Astrocyte (in vitro differentiated cells and primary cell): ENCODE measurements at regions not wholly inside any gene's neighbourhood (a gene's known extent, or its start where the extent isn't known, plus 50 kb on each side); places are given as distances from the start of the nearest gene placed in this dataset.

Experiments used
- CTCF ChIP-seq: IDR thresholded peaks from 2 replicates; pipeline ENCODE4 v1.5.1; 2011; ENCODE audit warnings: low read depth, mild to moderate bottlenecking, inconsistent platforms, low read length, moderate library complexity; ENCODE audit not compliant: insufficient read depth
- EZH2 ChIP-seq: IDR thresholded peaks from 2 replicates; pipeline ENCODE4 v1.6.1; 2012; ENCODE audit warnings: mild to moderate bottlenecking, low read length, inconsistent platforms; ENCODE audit not compliant: insufficient read depth

- TF ChIP-seq CTCF: no peak
- TF ChIP-seq EZH2: no peak
These were observed 743.9 kb upstream of the FLRT2 start for GRCh38 chr14:84785996-84786395.
